HG02840 (cell line): ENCODE measurements at regions not wholly inside any gene's neighbourhood (a gene's known extent, or its start where the extent isn't known, plus 50 kb on each side); places are given as distances from the start of the nearest gene placed in this dataset.

Experiments used
- ATAC-seq: cut with Tn5 transposase; IDR thresholded peaks from one replicate; pipeline ENCODE4 v1.9.1; 2021; ENCODE audit warnings: mild to moderate bottlenecking, moderate library complexity, moderate number of reproducible peaks; ENCODE audit not compliant: unreplicated experiment, low FRiP score

DNA sequence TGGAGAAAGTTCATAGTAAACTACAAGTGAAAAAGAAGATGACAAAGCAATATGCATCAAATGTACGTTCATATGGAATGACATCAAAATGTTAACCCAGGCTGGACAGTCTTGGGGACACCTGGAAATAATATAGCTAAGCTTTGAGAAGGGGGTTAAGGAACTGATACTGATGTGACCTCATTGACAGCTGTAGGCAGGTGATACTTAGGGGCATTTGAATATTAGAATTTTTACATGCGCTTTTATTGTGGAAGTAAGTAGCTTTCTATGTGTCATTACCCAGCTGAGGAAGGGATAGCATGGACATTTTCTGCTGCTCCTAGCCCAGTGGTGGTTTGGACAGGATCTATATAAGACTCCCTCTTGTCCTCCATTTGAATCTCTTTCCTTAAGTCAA lies 299.7 kb downstream of the CWC27 start:
- peak; percentile 52 for ATAC-seq

GRCh38 chr5:65070026-65070425 lies 301.3 kb downstream of the CWC27 start:
- ATAC-seq: no peak

DNA sequence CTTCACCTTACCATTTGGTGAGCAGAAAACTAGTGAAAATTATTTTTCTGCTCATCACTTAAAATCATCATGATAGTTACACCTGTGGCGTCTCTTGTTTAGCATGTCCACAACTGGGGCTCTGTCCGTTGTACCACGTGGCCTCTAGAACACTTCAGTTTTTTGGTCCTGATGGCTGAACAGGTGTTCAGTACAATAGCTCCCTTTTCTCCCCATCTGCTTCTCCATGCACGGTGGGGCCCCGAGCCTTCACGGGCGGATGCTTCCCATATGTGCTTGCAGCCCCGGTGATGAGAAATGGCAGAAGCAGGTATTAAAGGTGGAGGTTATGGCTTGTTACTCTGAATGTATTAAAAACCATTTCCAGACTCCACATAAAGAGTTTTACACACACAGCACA lies 304.1 kb downstream of the CWC27 start:
- ATAC-seq: no peak

DNA sequence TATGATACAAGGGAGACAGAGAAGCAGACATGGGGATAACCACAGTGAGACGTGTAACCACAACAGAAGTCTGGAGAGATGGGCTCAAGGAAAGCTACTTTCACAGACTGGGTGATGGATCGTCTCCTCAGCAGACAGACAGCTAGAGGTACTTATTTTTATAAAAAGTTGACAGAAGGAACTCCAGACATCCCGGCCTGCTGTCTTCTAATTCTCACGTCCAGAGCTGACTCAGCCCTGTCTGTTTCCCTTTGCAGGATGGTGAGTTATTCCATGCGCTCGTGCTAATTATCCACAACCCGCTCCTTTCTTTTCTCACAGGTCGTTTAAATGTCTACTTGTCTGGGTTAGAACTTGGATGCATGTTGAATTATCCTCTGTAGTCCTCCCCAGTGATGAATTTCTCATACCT lies 304.5 kb downstream of the CWC27 start:
- no peak for ATAC-seq

GRCh38 chr5:65075623-65076250 lies 307.0 kb downstream of the CWC27 start:
- no peak for ATAC-seq

- ATAC-seq: no peak
Observed at GRCh38 chr5:65076251-65076869, 307.6 kb downstream of the CWC27 start.

- ATAC-seq: no peak
Observed at GRCh38 chr5:65077653-65078052, 308.9 kb downstream of the CWC27 start.

DNA sequence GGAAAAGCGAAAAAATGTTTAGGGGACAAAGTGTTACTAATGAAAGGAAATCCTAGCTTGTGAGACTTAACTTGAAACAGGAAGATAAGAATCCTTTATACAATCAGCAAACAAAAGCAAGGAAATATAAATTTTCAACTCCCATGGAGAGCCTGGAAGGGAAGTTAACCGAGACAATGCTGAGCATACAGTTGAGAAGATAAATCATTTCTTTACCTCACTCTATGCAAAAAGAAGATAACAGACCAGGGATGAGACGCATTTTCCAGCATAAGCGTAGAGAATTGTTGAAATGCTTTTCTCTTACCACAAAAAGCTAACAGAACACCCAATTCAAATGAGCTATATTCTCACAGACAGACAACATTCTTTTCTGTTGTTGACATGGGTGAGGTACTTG lies 309.6 kb downstream of the CWC27 start:
- no peak for ATAC-seq

- no peak for ATAC-seq
Observed at GRCh38 chr5:65081071-65081470, 312.3 kb downstream of the CWC27 start.

DNA sequence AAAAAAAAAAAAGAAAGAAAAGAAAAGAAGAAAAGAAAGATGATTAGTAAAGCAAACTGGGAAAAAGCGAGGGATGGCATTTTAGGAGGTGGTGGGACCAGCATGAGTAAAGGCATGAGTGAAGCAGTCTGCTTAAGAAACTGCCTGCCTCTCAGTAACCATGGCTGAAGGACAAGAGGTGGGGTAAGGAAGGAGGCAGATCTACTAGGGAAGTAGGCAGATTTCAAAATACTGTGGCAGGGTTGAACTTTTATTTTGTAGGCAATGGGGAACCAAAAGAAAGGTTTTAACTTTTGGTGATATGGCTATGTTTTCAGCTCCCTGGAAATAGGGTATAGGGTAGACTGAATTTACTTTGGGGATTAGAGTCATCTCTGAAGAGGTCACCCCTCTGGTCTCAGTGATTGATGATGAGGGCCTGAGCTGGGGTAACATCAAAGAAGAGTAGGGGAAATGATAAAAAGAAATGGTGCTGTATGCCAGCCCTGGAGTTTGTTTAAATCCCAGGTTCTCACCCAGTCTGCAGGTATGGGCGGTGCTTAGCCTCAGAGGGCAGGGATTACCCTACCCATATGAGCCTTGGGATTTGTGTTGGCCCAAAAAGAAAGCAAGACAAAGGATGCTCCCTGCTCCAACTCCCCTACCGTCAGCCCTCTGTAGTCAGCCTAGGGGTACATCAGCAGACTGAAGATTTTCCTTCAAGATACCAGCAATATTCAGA lies 316.2 kb downstream of the CWC27 start:
- no peak for ATAC-seq

GRCh38 chr5:65085516-65085850 lies 316.8 kb downstream of the CWC27 start:
- no peak for ATAC-seq

DNA sequence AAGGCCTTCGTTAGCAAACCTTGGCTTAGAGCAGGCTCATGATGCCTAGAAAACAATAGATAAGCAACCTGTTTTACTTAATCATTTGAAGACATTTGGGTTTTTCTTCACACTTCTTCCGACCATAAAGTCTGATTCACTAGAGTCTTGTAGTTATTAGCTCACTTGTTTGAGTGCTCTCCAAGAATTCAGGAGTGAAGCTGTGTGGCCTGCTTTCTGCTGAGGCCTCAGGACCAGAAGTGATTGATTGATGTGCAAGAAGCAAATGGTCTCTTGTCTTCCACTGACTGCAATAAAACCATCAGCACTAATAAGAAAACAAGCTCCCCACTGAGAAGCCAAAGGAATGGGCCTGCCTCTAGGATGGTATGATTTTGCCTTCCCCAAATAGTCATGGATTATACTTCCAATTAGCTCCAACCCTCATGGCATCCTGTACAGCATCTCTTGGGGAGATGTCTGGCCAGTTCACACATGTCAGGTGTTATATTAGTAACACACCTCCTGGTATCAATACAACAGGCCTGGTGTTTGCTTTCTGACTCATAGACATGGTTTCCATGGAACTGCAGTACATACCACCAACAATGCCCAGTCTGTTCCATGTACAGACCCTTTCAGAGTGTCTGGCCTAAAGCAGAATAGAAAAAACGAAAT lies 317.6 kb downstream of the CWC27 start:
- no peak for ATAC-seq

GRCh38 chr5:65087154-65087553 lies 318.4 kb downstream of the CWC27 start:
- no peak for ATAC-seq

DNA sequence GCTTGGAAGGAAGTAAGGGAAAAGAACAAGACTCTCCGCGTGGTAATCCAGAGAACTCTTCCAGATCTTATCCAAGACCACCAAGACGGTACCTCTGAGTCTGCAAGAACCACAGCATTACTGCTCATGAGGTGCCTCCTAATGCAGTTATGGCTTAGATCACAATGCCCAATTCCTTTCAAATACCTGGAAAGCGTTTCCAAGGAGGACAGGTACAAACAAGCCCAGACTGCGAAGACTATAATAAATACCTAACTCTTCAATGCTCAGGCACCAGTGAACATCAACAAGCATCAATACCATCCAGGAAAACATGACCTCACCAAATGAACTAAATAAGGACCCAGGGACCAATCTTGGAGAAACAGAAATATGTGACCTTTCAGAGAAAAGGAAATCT lies 325.5 kb downstream of the CWC27 start:
- no peak for ATAC-seq

DNA sequence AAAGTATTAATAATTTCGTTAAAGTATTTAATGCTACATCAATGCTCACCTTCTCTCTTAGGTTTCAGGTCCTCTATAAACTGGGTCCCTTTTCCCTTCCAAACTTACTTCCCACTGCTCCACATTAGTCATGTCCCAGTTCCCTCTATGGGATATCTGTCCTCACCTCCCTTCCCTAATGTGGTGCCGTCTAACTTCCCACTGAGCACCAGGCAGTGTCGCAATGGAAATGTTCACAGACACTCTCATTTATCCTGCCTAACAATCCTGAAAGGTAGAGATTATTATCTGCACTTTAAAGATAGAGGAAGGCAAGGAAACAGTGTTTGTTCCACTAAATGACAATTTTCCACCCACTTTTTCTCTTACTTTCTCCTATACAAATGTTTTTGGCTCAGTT lies 329.7 kb downstream of the CWC27 start:
- no peak for ATAC-seq
